Hepatocyte (in vitro differentiated cells): ENCODE measurements at regions not wholly inside any gene's neighbourhood (a gene's known extent, or its start where the extent isn't known, plus 50 kb on each side); places are given as distances from the start of the nearest gene placed in this dataset.

ENCODE experiments used
- DNase-seq: peaks from one replicate; pipeline ENCODE4 v3.0.0-alpha.2; 2016; ENCODE audit warnings: low spot score
- H2AFZ ChIP-seq: fragments of 200-600 bp; sonication (generic); 2 replicates; pipeline ENCODE4 v1.6.0; 2016; ENCODE audit warnings: antibody characterized with exemption, mild to moderate bottlenecking
- H3K27ac ChIP-seq: fragments of 200-600 bp; sonication (generic); 2 replicates; pipeline ENCODE4 v1.5.1; 2016; ENCODE audit warnings: mild to moderate bottlenecking
- H3K27me3 ChIP-seq: fragments of 200-600 bp; sonication (generic); 2 replicates; pipeline ENCODE4 v1.6.1; 2016
- H3K36me3 ChIP-seq: fragments of 200-600 bp; sonication (generic); replicated peaks from 2 replicates; pipeline ENCODE4 v1.5.1; 2016; ENCODE audit warnings: low read depth; ENCODE audit not compliant: insufficient read depth
- H3K4me1 ChIP-seq: fragments of 200-600 bp; sonication (generic); 2 replicates; pipeline ENCODE4 v1.5.1; 2016; ENCODE audit warnings: mild to moderate bottlenecking, moderate library complexity; ENCODE audit not compliant: insufficient read depth
- H3K4me2 ChIP-seq: fragments of 200-600 bp; sonication (generic); 2 replicates; pipeline ENCODE4 v1.6.0; 2016
- H3K4me3 ChIP-seq: fragments of 200-600 bp; sonication (generic); 2 replicates; pipeline ENCODE4 v1.5.1; 2016; ENCODE audit warnings: mild to moderate bottlenecking
- H3K79me2 ChIP-seq: fragments of 200-600 bp; sonication (generic); 2 replicates; pipeline ENCODE4 v1.6.0; 2017; ENCODE audit warnings: mild to moderate bottlenecking
- H3K9me2 ChIP-seq: fragments of 200-600 bp; sonication (generic); replicated peaks from 2 replicates; pipeline ENCODE4 v1.6.0; 2017; ENCODE audit warnings: mild to moderate bottlenecking; ENCODE audit not compliant: insufficient read depth
- H3K9me3 ChIP-seq: fragments of 200-600 bp; sonication (generic); 2 replicates; pipeline ENCODE4 v1.5.1; 2016; ENCODE audit warnings: low read depth, mild to moderate bottlenecking
- H4K20me1 ChIP-seq: fragments of 200-600 bp; sonication (generic); 2 replicates; pipeline ENCODE4 v1.6.0; 2016; ENCODE audit warnings: mild to moderate bottlenecking; ENCODE audit not compliant: insufficient read depth, poor library complexity, severe bottlenecking
- CTCF ChIP-seq: fragments of 200-600 bp; sonication (generic); IDR thresholded peaks from 2 replicates; pipeline ENCODE4 v1.5.1; 2016; ENCODE audit warnings: antibody characterized with exemption, mild to moderate bottlenecking; ENCODE audit not compliant: poor library complexity
- EZH2 ChIP-seq: fragments of 200-600 bp; sonication (generic); IDR thresholded peaks from 2 replicates; pipeline ENCODE4 v1.6.1; 2016; ENCODE audit warnings: antibody characterized with exemption, mild to moderate bottlenecking, borderline replicate concordance
- EZH2phosphoT487 ChIP-seq: fragments of 200-600 bp; sonication (generic); IDR thresholded peaks from one replicate; pipeline ENCODE4 v1.6.1; 2018; ENCODE audit warnings: antibody characterized with exemption, mild to moderate bottlenecking, low read depth, moderate library complexity; ENCODE audit not compliant: unreplicated experiment, severe bottlenecking
- WGBS: methylation state at CpG from one replicate; pipeline ENCODE4 v1.1.6; 2016; ENCODE audit warnings: low lambda C conversion rate; ENCODE audit errors: missing lambda C conversion rate; 5-methylcytosine and 5-hydroxymethylcytosine counted together

GRCh38 chr7:22550514-22551030 is 50.6 kb upstream of the STEAP1B start:
- Histone ChIP-seq H3K27me3 (peaks cover 33% of the 10 kb centered on the region), H3K36me3 (no peaks in the 10 kb centered on the region), H3K4me1 (peaks cover 4% of the 10 kb centered on the region), H3K79me2 (no peaks in the 10 kb centered on the region), H3K9me2 (no peaks in the 10 kb centered on the region), H3K27ac (no peak overlapping the region), H3K9me3 (no peaks in the 10 kb centered on the region), H3K4me3 (no peak overlapping the region), H3K4me2 (peak overlapping the region; percentile 96), H2AFZ (no peak overlapping the region), H4K20me1 (no peaks in the 10 kb centered on the region)
- TF ChIP-seq CTCF (no peak), EZH2phosphoT487 (no peak), EZH2 (no peak)
- DNase-seq, result no peak
- 44% methylated on average over 6 of the region's 6 CpGs for WGBS

- H4K20me1 ChIP-seq, result no peaks in the 10 kb centered on the region
- no peaks in the 10 kb centered on the region for H3K9me3 ChIP-seq
- no peaks in the 10 kb centered on the region for H3K36me3 ChIP-seq
- WGBS, result 4% methylated on average over 42 of the region's 48 CpGs
- peak overlapping the region; percentile 64 for H3K4me3 ChIP-seq
- peak; percentile 75 for DNase-seq
- no peaks in the 10 kb centered on the region for H3K9me2 ChIP-seq
- TF ChIP-seq EZH2phosphoT487 (no peak), CTCF (peak; percentile 51), EZH2 (no peak)
- no peaks in the 10 kb centered on the region for H3K79me2 ChIP-seq
- H3K27me3 ChIP-seq, result peaks cover 33% of the 10 kb centered on the region
- peak overlapping the region; percentile 96 for H3K4me2 ChIP-seq
- no peak overlapping the region for H3K27ac ChIP-seq
- H2AFZ ChIP-seq, result peak overlapping the region; percentile 91
- H3K4me1 ChIP-seq, result peaks cover 4% of the 10 kb centered on the region
Observed at GRCh38 chr7:22549667-22550513, 49.9 kb upstream of the STEAP1B start.
